Glomerular visceral epithelial cell (primary cell): ENCODE measurements at regions not wholly inside any gene's neighbourhood (a gene's known extent, or its start where the extent isn't known, plus 50 kb on each side); places are given as distances from the start of the nearest gene placed in this dataset.

ENCODE experiments used
- DNase-seq: peaks from one replicate; pipeline ENCODE4 v3.0.0-alpha.2; 2016; ENCODE audit errors: extremely low spot score

- no peak for DNase-seq
Measured at GRCh38 chr2:153105829-153106578, 372.6 kb downstream of the RPRM start.

GRCh38 chr2:153101187-153101586, 377.4 kb downstream of the RPRM start:
- peak; percentile 60 for DNase-seq

- no peak for DNase-seq
Measured at GRCh38 chr2:153100151-153100550, 378.4 kb downstream of the RPRM start.

GRCh38 chr2:153098073-153098472, 379.7 kb downstream of the ARL6IP6 start:
- no peak for DNase-seq

GRCh38 chr2:153096272-153096671, 377.9 kb downstream of the ARL6IP6 start:
- no peak for DNase-seq

- DNase-seq: no peak
Measured at GRCh38 chr2:153091344-153091743, 372.9 kb downstream of the ARL6IP6 start.

- DNase-seq: no peak
Measured at GRCh38 chr2:153079315-153079714, 360.9 kb downstream of the ARL6IP6 start.

GRCh38 chr2:153077311-153077710, 358.9 kb downstream of the ARL6IP6 start:
- no peak for DNase-seq

- DNase-seq: peak; percentile 39
Measured at GRCh38 chr2:153074207-153074606, 355.8 kb downstream of the ARL6IP6 start.

GRCh38 chr2:153072813-153073212, 354.4 kb downstream of the ARL6IP6 start:
- DNase-seq: no peak

- DNase-seq: no peak
Measured at GRCh38 chr2:153072077-153072476, 353.7 kb downstream of the ARL6IP6 start.

- DNase-seq: no peak
Measured at GRCh38 chr2:153071090-153071489, 352.7 kb downstream of the ARL6IP6 start.

GRCh38 chr2:153068915-153069314, 350.5 kb downstream of the ARL6IP6 start:
- DNase-seq: no peak

- no peak for DNase-seq
Measured at GRCh38 chr2:153068052-153068451, 349.6 kb downstream of the ARL6IP6 start.

- DNase-seq: peak; percentile 71
Measured at GRCh38 chr2:153059338-153060052, 341.1 kb downstream of the ARL6IP6 start.

GRCh38 chr2:153057743-153058142, 339.3 kb downstream of the ARL6IP6 start:
- DNase-seq: no peak

GRCh38 chr2:153055182-153055581, 336.8 kb downstream of the ARL6IP6 start:
- no peak for DNase-seq

GRCh38 chr2:153052807-153053559, 334.6 kb downstream of the ARL6IP6 start:
- no peak for DNase-seq

GRCh38 chr2:153047220-153047619, 328.8 kb downstream of the ARL6IP6 start:
- no peak for DNase-seq

- no peak for DNase-seq
Measured at GRCh38 chr2:153043385-153043784, 325.0 kb downstream of the ARL6IP6 start.

- DNase-seq: no peak
Measured at GRCh38 chr2:153028626-153029025, 310.2 kb downstream of the ARL6IP6 start.

GRCh38 chr2:153027533-153027932, 309.1 kb downstream of the ARL6IP6 start:
- no peak for DNase-seq

- DNase-seq: no peak
Measured at GRCh38 chr2:153020201-153020600, 301.8 kb downstream of the ARL6IP6 start.
